ENCODE measurements at regions not wholly inside any gene's neighbourhood (a gene's known extent, or its start where the extent isn't known, plus 50 kb on each side); places are given as distances from the start of the nearest gene placed in this dataset.
A peak's percentile ranks its signal among the peaks of the same experiment; 100 is the strongest.

DNA sequence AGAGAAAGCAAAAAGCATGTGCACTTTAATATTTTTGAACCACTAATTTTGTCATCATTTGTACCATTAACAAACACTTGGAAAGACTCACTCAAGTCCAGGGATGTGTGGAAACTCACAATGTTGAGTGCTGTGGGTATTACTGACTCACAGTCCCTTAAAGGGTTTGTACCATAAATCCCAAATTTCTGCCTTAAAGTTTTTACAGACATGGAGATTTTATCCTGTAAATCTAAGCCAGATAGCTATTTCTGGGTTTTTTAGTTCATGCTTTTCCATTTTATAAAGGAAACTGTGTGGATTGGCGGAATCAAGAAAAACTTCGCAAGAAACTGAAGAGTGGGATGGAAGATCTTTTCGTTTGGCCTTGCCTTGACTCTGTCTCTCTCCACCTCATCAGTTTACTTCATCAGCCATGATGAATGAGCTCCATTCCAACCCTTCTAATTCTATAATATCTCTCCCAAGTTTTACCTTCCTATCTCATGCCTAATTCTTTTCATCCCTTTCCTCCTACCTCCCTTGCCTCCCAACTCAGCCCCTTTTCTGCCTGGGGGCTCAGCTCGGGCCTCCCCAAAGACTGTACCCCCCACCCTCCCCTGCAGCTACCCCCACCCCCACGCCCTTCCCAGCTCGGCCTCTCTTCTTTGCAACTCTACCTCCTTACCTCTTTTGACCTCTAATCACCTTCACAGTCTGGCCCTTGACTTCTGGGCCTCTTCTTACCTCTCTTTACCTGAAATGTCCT, 218.5 kb upstream of the MKLN1 start:
- no peak for DNase-seq (ENCODE audit: low read depth in 2 of 3, low spot score in 2 of 3)

- DNase-seq (ENCODE audit: low read depth in 2 of 3, low spot score in 2 of 3) = peak in 2 of 3 donors; percentile 81 to 89
Measured at GRCh38 chr7:131109759-131110296, 217.8 kb upstream of the MKLN1 start.

- DNase-seq (ENCODE audit: low read depth in 2 of 3, low spot score in 2 of 3) = peak in 1 of 3 donors; percentile 5
Measured at GRCh38 chr7:131110297-131111080, 217.2 kb upstream of the MKLN1 start.

GRCh38 chr7:131111081-131111576, 216.5 kb upstream of the MKLN1 start:
- DNase-seq (ENCODE audit: low read depth in 2 of 3, low spot score in 2 of 3) = peak in 2 of 3 donors; percentile 45 to 47

DNA sequence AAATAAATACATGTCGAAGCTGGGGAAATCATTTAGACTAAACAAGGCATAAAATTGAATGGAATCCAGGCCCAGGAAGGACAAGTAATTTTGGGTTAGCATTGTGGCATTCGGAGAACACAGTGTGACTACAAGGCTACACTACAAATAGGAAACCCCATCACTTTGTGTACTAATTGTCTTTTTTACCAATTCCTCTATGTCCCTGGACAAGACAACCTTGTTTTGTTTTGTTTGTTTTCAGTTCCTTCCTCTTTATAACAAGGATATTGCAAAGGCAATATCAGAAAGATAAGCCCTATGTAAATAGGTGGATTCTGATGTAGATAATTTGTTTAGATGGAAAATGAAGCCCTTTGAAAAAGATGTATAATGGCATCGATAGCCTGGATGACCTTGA, 215.9 kb upstream of the MKLN1 start:
- DNase-seq (ENCODE audit: low read depth in 2 of 3, low spot score in 2 of 3) = no peak

- DNase-seq (ENCODE audit: low read depth in 2 of 3, low spot score in 2 of 3) = no peak
Measured at GRCh38 chr7:131112431-131112830, 215.2 kb upstream of the MKLN1 start.

DNA sequence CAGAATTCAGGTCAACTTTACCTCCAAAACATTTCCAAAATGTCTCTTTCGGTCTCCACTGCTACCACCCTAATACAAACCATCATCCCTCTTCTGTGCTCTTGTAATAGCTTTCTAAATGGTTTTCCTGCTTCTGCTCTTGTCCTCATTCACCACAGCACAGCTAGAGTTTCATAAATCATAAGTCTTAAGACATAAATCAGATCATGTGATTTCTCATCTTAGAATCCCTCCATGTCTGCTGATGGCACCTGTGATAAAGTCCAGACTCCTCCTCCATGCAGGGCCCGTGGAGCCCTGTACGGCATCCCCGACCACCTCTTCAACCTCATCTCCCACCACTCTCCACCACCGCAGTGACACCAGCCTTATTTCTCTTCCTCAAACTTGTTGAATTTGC, 212.3 kb upstream of the MKLN1 start:
- DNase-seq (ENCODE audit: low read depth in 2 of 3, low spot score in 2 of 3) = no peak

GRCh38 chr7:131117439-131117838, 210.2 kb upstream of the MKLN1 start:
- DNase-seq (ENCODE audit: low read depth in 2 of 3, low spot score in 2 of 3) = no peak

- DNase-seq (ENCODE audit: low read depth in 2 of 3, low spot score in 2 of 3) = no peak
Measured at GRCh38 chr7:131119381-131119780, 208.3 kb upstream of the MKLN1 start.

DNA sequence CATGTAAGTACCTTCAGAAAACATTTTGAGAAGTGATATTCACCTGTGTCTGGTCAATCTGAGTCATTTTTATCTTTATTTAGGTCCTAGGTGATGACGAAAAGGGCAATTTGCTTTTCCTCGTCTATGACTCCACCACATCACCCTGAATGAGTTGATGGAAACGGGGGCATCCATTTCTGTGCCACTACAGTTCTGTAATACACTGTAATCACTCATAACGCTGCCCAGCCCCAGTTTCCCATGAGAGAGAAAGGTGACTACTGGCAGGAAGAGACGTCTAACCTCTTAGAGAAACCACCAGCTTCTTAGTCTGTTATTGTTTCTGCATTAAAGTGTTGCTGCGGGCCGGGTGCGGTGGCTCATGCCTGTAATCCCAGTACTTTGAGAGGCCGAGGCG, 205.3 kb upstream of the MKLN1 start:
- DNase-seq (ENCODE audit: low read depth in 2 of 3, low spot score in 2 of 3) = no peak

DNA sequence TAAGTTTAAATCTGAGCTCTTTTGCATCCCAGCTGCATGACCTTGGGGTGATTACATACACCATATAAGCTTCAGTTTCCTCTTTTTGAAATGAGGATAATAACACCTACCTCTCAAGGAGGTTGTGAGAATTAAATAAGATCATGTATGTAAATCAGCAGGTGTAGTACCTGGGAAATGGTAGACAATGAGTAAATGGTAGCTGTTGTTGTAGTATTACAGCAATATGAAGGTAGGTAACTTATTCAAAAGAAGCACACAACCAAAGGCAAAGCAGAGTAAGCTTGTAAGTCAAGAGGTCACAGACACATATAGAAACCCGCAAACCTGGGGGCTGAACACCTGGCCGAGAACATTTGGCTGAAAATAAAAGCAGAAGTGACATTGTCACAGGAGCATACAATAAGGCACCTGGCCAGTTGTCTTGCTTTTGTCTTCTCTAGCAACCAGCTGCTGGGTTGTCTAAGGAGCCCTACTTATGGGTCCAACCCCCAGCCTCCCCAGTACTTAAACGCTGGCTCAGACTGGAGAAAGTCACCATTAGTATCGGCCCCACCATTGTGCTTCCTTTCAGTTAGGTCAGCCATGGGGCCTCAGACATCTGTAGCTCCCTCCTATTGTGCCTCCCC, 203.6 kb upstream of the MKLN1 start:
- peak in 1 of 3 donors; percentile 24 for DNase-seq (ENCODE audit: low read depth in 2 of 3, low spot score in 2 of 3)

DNA sequence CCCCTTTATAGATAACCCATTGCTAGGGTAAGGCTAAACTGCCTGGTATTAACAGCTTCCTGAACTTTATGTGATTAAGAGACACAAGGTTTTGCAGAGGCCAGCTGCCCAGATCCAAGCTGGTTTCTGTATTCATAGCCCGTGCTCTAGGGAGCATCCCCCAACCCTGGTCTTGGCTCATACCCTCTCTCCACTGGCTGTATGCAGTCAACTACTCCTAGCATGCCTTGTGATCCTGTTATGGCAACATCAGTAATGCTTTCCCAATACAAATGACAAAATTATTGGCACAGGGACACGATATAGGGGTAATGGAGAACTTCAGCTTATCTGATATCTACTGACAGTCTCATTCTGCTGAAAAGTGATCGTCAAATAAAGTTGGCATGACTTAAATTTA, 202.8 kb upstream of the MKLN1 start:
- no peak for DNase-seq (ENCODE audit: low read depth in 2 of 3, low spot score in 2 of 3)

DNA sequence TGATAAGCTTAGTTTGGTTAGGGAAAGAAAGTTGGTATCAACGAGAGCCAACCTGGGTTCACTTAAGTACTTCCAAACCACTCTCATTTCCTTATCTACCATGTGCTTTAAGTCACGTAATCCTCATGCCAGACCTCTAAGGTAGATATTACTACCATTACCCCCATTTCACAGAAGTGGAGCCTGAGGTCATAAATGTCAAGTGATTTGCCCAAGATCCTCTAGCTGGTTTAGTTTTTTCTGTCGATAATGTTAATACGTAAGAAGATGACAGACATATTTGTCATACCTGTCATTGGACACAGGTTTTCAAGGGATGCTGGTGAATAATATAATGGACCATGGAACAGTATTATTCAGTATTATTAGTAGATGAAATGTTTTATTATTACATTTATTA, 197.4 kb upstream of the MKLN1 start:
- DNase-seq (ENCODE audit: low read depth in 2 of 3, low spot score in 2 of 3) = no peak

DNA sequence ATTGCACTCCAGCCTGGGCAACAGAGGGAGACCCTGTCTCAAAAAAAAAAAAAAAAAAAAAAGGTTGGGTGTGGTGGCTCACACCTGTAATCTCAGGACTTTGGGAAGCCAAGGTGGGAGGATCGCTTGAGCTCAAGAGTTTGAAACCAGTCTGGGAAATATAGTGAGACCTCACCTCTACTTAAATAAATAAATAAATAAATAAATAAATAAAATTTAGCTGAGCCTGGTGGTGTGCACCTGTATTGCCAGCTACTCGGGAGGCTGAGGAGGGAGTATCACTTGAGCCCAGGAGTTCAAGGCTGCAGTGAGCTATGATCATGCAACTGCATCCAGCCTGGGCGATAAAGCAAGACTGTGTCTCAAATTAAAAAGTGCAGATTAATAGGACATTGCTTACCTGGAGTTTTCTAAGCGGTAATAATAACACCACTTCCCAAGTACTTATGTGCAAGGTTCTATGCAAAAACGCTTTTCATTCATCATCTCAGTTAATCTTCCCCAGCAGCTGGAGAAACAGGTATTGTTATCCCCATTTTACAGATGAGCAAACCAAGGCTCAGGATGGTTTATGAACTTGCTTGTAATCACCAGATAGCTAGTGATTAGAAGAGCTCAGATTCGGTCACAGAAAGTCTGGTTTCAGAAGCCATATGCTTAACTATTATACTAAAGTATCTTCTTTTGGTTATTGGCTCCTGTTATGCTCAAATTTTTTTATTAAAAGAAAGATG, 196.5 kb upstream of the MKLN1 start:
- DNase-seq (ENCODE audit: low read depth in 2 of 3, low spot score in 2 of 3) = no peak

- no peak for DNase-seq (ENCODE audit: low read depth in 2 of 3, low spot score in 2 of 3)
Measured at GRCh38 chr7:131131746-131132431, 195.8 kb upstream of the MKLN1 start.

- no peak for DNase-seq (ENCODE audit: low read depth in 2 of 3, low spot score in 2 of 3)
Measured at GRCh38 chr7:131139462-131139861, 188.2 kb upstream of the MKLN1 start.

GRCh38 chr7:131141443-131141967, 186.2 kb upstream of the MKLN1 start:
- DNase-seq (ENCODE audit: low read depth in 2 of 3, low spot score in 2 of 3) = no peak

DNA sequence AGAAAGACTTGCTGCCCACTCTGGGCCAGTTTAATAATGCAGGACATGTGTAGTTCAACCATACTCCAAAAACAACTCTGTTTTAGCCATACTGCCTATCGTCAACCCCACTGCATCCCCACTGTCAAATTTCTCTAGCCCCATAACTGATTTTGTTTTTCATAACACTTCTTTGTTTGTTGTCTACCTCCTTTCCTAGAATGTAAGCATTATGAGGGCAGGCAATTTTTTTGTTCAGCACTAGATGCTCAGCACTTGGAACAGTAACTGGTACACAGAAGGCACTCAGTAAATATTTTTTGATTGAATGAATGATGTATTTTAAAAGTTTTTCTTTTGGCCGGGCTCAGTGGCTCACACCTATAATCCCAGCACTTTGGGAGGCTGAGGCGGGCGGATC, 183.8 kb upstream of the MKLN1 start:
- no peak for DNase-seq (ENCODE audit: low read depth in 2 of 3, low spot score in 2 of 3)

DNA sequence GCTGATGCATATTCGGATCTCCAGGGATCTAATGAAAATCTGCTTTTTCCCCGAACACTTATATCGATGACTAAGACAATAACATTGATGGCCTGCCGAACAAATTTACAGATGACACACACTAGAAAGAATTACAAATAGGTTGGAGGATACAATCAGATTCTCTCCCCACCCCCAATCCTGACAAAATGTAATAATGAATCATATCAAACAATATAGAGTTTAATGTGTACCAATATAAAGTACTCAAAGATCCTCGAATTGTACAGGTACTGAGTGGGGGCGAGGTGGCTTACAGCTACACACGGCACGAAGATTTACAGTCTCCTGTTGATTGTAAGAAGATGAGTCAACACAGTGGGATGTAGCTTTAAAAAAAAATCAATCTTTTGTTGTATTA, 182.7 kb upstream of the MKLN1 start:
- DNase-seq (ENCODE audit: low read depth in 2 of 3, low spot score in 2 of 3) = no peak

- no peak for DNase-seq (ENCODE audit: low read depth in 2 of 3, low spot score in 2 of 3)
Measured at GRCh38 chr7:131145770-131146169, 181.9 kb upstream of the MKLN1 start.
